Tibial nerve (tissue), 3 donors: ENCODE measurements at regions not wholly inside any gene's neighbourhood (a gene's known extent, or its start where the extent isn't known, plus 50 kb on each side); places are given as distances from the start of the nearest gene placed in this dataset.

ENCODE experiments used
- CTCF ChIP-seq, 5 experiments: fragments of 200-600 bp in 3 of 5; fragments of 450-650 bp in 2 of 5; sonication (generic) in 3 of 5; IDR thresholded peaks; one replicate each; pipeline ENCODE4 v1.5.1; 2016 to 2019; ENCODE audit warnings: antibody characterized with exemption in 5 of 5, mild to moderate bottlenecking in 3 of 5, moderate library complexity in 2 of 5
- POLR2A ChIP-seq, 2 donors: fragments of 450-650 bp; IDR thresholded peaks; one replicate each; pipeline ENCODE4 v1.6.1; 2017; ENCODE audit warnings: antibody characterized with exemption in 2 of 2, mild to moderate bottlenecking in 2 of 2, moderate library complexity in 2 of 2

GRCh38 chr5:158026304-158027031 lies 167.5 kb upstream of the CLINT1 start:
- TF ChIP-seq CTCF (IDR thresholded peaks at IDR 0.05): no peak
- TF ChIP-seq POLR2A (IDR thresholded peaks at IDR 0.05): no peak
